ENCODE measurements at regions not wholly inside any gene's neighbourhood (a gene's known extent, or its start where the extent isn't known, plus 50 kb on each side); places are given as distances from the start of the nearest gene placed in this dataset.

- in situ Hi-C loops (cut with HindIII; ENCODE audit: low pct_unique_long_range_greater_than_20kb, low sequenced_read_pairs): no loop called here
- DNase-seq (ENCODE audit: low read depth in 1 of 2, low spot score in 1 of 2): no peak
- no peak for TF ChIP-seq JUND (IDR thresholded peaks at IDR 0.05; ENCODE audit: low read depth)
These were observed 102.5 kb upstream of the SPRED1 start for GRCh38 chr15:38150148-38150547.

GRCh38 chr15:38150794-38151193 lies 101.8 kb upstream of the SPRED1 start:
- no peak for DNase-seq (ENCODE audit: low read depth in 1 of 2, low spot score in 1 of 2)
- in situ Hi-C loops (cut with HindIII; ENCODE audit: low pct_unique_long_range_greater_than_20kb, low sequenced_read_pairs): no loop called here
- no peak for TF ChIP-seq JUND (IDR thresholded peaks at IDR 0.05; ENCODE audit: low read depth)

- no peak for TF ChIP-seq JUND (IDR thresholded peaks at IDR 0.05; ENCODE audit: low read depth)
- in situ Hi-C loops (cut with HindIII; ENCODE audit: low pct_unique_long_range_greater_than_20kb, low sequenced_read_pairs): no loop called here
- DNase-seq (ENCODE audit: low read depth in 1 of 2, low spot score in 1 of 2): no peak
These were observed 98.9 kb upstream of the SPRED1 start for GRCh38 chr15:38153781-38154180.

- DNase-seq (ENCODE audit: low read depth in 1 of 2, low spot score in 1 of 2): no peak
- TF ChIP-seq JUND (IDR thresholded peaks at IDR 0.05; ENCODE audit: low read depth): no peak
- in situ Hi-C loops (cut with HindIII; ENCODE audit: low pct_unique_long_range_greater_than_20kb, low sequenced_read_pairs): no loop called here
These were observed 98.4 kb upstream of the SPRED1 start for GRCh38 chr15:38154255-38154654.

GRCh38 chr15:38154837-38155236 lies 97.8 kb upstream of the SPRED1 start:
- no peak for DNase-seq (ENCODE audit: low read depth in 1 of 2, low spot score in 1 of 2)
- no peak for TF ChIP-seq JUND (IDR thresholded peaks at IDR 0.05; ENCODE audit: low read depth)
- in situ Hi-C loops (cut with HindIII; ENCODE audit: low pct_unique_long_range_greater_than_20kb, low sequenced_read_pairs): no loop called here

GRCh38 chr15:38163658-38164057 lies 89.0 kb upstream of the SPRED1 start:
- no peak for TF ChIP-seq JUND (IDR thresholded peaks at IDR 0.05; ENCODE audit: low read depth)
- in situ Hi-C loops (cut with HindIII; ENCODE audit: low pct_unique_long_range_greater_than_20kb, low sequenced_read_pairs): no loop called here
- DNase-seq (ENCODE audit: low read depth in 1 of 2, low spot score in 1 of 2): no peak

- no peak for TF ChIP-seq JUND (IDR thresholded peaks at IDR 0.05; ENCODE audit: low read depth)
- in situ Hi-C loops (cut with HindIII; ENCODE audit: low pct_unique_long_range_greater_than_20kb, low sequenced_read_pairs): no loop called here
- no peak for DNase-seq (ENCODE audit: low read depth in 1 of 2, low spot score in 1 of 2)
These were observed 88.6 kb upstream of the SPRED1 start for GRCh38 chr15:38164061-38164460.

GRCh38 chr15:38164507-38164906 lies 88.1 kb upstream of the SPRED1 start:
- in situ Hi-C loops (cut with HindIII; ENCODE audit: low pct_unique_long_range_greater_than_20kb, low sequenced_read_pairs): no loop called here
- no peak for TF ChIP-seq JUND (IDR thresholded peaks at IDR 0.05; ENCODE audit: low read depth)

GRCh38 chr15:38168467-38169070 lies 84.1 kb upstream of the SPRED1 start:
- in situ Hi-C loops (cut with HindIII; ENCODE audit: low pct_unique_long_range_greater_than_20kb, low sequenced_read_pairs): no loop called here
- DNase-seq (ENCODE audit: low read depth in 1 of 2, low spot score in 1 of 2): no peak
- no peak for TF ChIP-seq JUND (IDR thresholded peaks at IDR 0.05; ENCODE audit: low read depth)

More at GRCh38 chr15:38164507-38164906, 88.1 kb upstream of the SPRED1 start:
- DNase-seq (ENCODE audit: low read depth in 1 of 2, low spot score in 1 of 2): no peak

- no peak for TF ChIP-seq JUND (IDR thresholded peaks at IDR 0.05; ENCODE audit: low read depth)
- no peak for DNase-seq (ENCODE audit: low read depth in 1 of 2, low spot score in 1 of 2)
- in situ Hi-C loops (cut with HindIII; ENCODE audit: low pct_unique_long_range_greater_than_20kb, low sequenced_read_pairs): no loop called here
These were observed 80.7 kb upstream of the SPRED1 start for GRCh38 chr15:38171973-38172372.

GRCh38 chr15:38174691-38175090 lies 77.9 kb upstream of the SPRED1 start:
- in situ Hi-C loops (cut with HindIII; ENCODE audit: low pct_unique_long_range_greater_than_20kb, low sequenced_read_pairs): no loop called here
- TF ChIP-seq JUND (IDR thresholded peaks at IDR 0.05; ENCODE audit: low read depth): no peak
- no peak for DNase-seq (ENCODE audit: low read depth in 1 of 2, low spot score in 1 of 2)

- no peak for DNase-seq (ENCODE audit: low read depth in 1 of 2, low spot score in 1 of 2)
- in situ Hi-C loops (cut with HindIII; ENCODE audit: low pct_unique_long_range_greater_than_20kb, low sequenced_read_pairs): no loop called here
- no peak for TF ChIP-seq JUND (IDR thresholded peaks at IDR 0.05; ENCODE audit: low read depth)
These were observed 76.5 kb upstream of the SPRED1 start for GRCh38 chr15:38176155-38176554.

GRCh38 chr15:38176691-38177090 lies 75.9 kb upstream of the SPRED1 start:
- no peak for TF ChIP-seq JUND (IDR thresholded peaks at IDR 0.05; ENCODE audit: low read depth)
- in situ Hi-C loops (cut with HindIII; ENCODE audit: low pct_unique_long_range_greater_than_20kb, low sequenced_read_pairs): no loop called here
- no peak for DNase-seq (ENCODE audit: low read depth in 1 of 2, low spot score in 1 of 2)

GRCh38 chr15:38182900-38183299 lies 69.7 kb upstream of the SPRED1 start:
- no peak for DNase-seq (ENCODE audit: low read depth in 1 of 2, low spot score in 1 of 2)
- no peak for TF ChIP-seq JUND (IDR thresholded peaks at IDR 0.05; ENCODE audit: low read depth)
- in situ Hi-C loops (cut with HindIII; ENCODE audit: low pct_unique_long_range_greater_than_20kb, low sequenced_read_pairs): no loop called here
